Activated T-helper 2 cell treated with anti-CD3 and anti-CD28 coated beads, Interferon-gamma antibody, Interleukin-2, Interleukin-4, amounts not matched to agents 10 μg/mL and 5 μg/mL and 100 μg/mL, durations not matched to agents 14 hours and 24 hours and 36 hours (primary cell): ENCODE measurements at regions not wholly inside any gene's neighbourhood (a gene's known extent, or its start where the extent isn't known, plus 50 kb on each side); places are given as distances from the start of the nearest gene placed in this dataset.
"Not testable (repeated sequence)": the region's sequence is repeated elsewhere in the genome, so short reads cannot be mapped to it uniquely, and the experiment has no call there.

Experiments used
- DNase-seq: peaks from one replicate; pipeline ENCODE4 v3.0.0; 2021; ENCODE audit warnings: low spot score
- H3K27ac Mint-ChIP-seq: one replicate; pipeline ENCODE4 v1.8.0; 2021; ENCODE audit warnings: mixed read lengths
- H3K27me3 Mint-ChIP-seq: one replicate; pipeline ENCODE4 v1.8.0; 2021; ENCODE audit warnings: low read depth, mixed read lengths
- H3K36me3 Mint-ChIP-seq: one replicate; pipeline ENCODE4 v1.8.0; 2021; ENCODE audit warnings: low read depth, mixed read lengths
- H3K4me1 Mint-ChIP-seq: one replicate; pipeline ENCODE4 v1.8.0; 2021; ENCODE audit warnings: low read depth, mixed read lengths
- H3K4me3 Mint-ChIP-seq: one replicate; pipeline ENCODE4 v1.8.0; 2021; ENCODE audit warnings: low read depth, mild to moderate bottlenecking, moderate library complexity, mixed read lengths
- H3K9me3 Mint-ChIP-seq: one replicate; pipeline ENCODE4 v1.8.0; 2021; ENCODE audit warnings: mixed read lengths
- intact Hi-C: fragments of 100-400 bp; cut with micrococcal nuclease; formaldehyde crosslinking; loops from one replicate; pipeline ENCODE4 v1.15.1; 2023

DNA sequence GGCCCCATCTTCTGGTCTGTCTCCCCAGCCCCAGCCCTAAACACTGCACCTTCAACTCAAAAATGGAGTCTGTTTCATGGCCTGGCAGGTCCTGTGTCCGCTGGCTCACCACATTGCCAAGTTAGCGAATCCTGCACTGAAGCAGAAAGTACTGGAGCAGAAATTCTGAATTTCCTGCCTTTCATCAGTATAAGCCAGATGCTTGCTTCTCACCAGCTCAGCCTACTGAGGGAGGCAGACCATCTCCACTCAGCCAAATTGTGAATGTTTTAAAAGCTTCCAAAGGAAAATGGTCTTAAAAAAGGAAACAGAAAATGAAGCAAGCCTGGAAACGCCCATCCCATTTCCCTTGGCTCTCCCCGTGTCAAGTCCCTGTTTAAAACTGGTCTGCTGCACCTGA is 157.8 kb downstream of the C1D start:
- intact Hi-C loops = no loop called here
- no peaks in the 10 kb centered on the region for H3K27me3 Mint-ChIP-seq
- H3K9me3 Mint-ChIP-seq = no peaks in the 10 kb centered on the region
- no peaks in the 10 kb centered on the region for H3K4me1 Mint-ChIP-seq
- no peaks in the 10 kb centered on the region for H3K36me3 Mint-ChIP-seq
- H3K4me3 Mint-ChIP-seq = no peak overlapping the region
- H3K27ac Mint-ChIP-seq = no peak overlapping the region
- DNase-seq = no peak

DNA sequence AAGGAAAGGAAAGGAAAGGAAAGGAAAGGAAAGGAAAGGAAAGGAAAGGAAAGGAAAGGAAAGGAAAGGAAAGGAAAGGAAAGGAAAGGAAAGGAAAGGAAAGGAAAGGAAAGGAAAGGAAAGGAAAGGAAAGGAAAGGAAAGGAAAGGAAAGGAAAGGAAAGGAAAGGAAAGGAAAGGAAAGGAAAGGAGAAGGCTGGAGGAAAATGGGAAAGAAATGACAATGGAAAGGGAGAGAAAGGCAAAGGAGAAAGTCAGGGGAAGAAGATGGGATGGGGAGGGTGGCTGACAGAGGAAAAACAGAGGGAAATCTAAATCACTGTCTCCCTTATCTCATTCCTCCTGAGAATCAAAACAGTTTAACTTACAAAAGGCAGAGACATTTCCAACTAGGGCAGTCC is 156.3 kb downstream of the C1D start:
- H3K36me3 Mint-ChIP-seq, H3K4me1 Mint-ChIP-seq, intact Hi-C loops, H3K27me3 Mint-ChIP-seq, H3K9me3 Mint-ChIP-seq, H3K4me3 Mint-ChIP-seq, H3K27ac Mint-ChIP-seq, DNase-seq: not testable (repeated sequence)

DNA sequence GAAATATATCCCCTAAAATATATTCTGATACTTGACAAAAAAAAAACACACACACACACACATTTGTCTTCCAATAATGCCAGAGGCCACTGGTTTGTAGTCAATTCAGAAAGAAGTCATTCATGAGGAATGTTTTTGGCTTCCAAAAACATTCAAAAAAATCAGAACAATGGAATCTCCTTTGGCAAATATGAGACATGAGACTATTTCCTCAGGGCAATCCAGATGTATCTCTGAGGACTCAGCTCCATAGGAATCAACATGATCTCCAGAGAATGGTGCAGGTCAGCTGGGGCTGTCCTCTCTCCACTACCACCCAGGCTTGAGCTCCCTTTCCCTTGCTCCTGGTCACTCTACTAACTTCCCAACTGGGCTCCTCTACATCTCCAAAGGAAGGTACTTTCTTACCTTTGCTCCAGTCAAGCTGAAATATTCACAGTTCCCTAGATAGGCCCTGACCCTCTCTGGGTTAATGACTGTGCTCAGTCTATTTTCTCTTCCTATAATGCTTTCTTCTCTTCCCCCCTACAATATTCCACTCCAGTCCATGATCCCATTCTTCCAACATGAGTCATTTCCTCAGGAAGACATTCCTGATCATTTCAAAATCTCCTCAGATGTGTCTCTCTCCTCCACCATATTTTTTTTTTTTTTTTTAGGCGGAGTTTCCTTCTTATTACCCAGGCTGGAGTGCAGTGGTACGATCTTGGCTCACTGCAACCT is 145.3 kb downstream of the C1D start:
- H3K27me3 Mint-ChIP-seq = no peaks in the 10 kb centered on the region
- H3K4me1 Mint-ChIP-seq = no peaks in the 10 kb centered on the region
- intact Hi-C loops = no loop called here
- no peak for DNase-seq
- no peak overlapping the region for H3K27ac Mint-ChIP-seq
- no peaks in the 10 kb centered on the region for H3K36me3 Mint-ChIP-seq
- H3K9me3 Mint-ChIP-seq = no peaks in the 10 kb centered on the region
- no peak overlapping the region for H3K4me3 Mint-ChIP-seq

DNA sequence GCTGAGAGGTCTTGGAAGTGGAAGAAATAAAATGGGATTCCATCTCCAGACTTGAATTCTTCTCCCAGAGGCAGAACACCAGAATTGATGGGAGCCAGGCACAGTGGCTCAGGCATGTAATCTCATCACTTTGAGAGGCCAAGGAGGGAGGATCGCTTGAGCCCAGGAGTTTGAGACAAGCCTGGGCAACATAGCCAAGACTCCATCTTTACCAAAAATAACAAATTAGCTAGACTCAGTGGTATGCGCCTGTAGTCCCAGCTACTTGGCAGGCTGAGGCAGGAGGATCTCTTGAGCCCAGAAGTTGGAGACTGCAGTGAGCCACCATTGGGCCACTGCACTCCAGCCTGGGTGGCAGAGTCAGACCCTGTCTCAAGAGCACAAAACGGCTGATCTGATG is 144.3 kb downstream of the C1D start:
- intact Hi-C loops = no loop called here
- Mint-ChIP-seq H3K4me3 (no peak overlapping the region), H3K4me1 (no peaks in the 10 kb centered on the region), H3K27me3 (no peaks in the 10 kb centered on the region), H3K36me3 (no peaks in the 10 kb centered on the region), H3K27ac (no peak overlapping the region), H3K9me3 (no peaks in the 10 kb centered on the region)
- DNase-seq = no peak

DNA sequence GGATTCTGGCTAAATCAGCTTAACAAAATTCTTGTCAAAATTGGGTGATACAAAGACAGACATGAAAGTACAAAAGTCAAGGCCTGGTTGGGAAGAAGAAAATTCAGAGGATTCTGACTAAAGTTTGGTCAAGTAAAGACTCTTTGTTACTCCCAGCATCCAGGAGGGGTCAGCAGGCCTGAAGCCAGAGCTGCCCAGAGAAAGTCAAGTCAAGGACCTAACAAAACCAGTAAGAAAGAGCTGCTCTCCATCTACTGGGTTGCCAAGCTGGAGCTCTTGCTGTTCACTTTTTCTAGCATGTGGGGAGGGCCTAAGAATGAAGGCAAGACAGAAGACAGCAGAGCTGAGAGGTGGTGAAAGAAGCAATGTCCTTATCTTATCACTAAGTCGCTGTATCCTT is 143.3 kb downstream of the C1D start:
- no peak overlapping the region for H3K4me3 Mint-ChIP-seq
- H3K27me3 Mint-ChIP-seq = no peaks in the 10 kb centered on the region
- H3K4me1 Mint-ChIP-seq = no peaks in the 10 kb centered on the region
- intact Hi-C loops = no loop called here
- H3K36me3 Mint-ChIP-seq = no peaks in the 10 kb centered on the region
- no peak for DNase-seq
- H3K9me3 Mint-ChIP-seq = no peaks in the 10 kb centered on the region
- H3K27ac Mint-ChIP-seq = no peak overlapping the region

DNA sequence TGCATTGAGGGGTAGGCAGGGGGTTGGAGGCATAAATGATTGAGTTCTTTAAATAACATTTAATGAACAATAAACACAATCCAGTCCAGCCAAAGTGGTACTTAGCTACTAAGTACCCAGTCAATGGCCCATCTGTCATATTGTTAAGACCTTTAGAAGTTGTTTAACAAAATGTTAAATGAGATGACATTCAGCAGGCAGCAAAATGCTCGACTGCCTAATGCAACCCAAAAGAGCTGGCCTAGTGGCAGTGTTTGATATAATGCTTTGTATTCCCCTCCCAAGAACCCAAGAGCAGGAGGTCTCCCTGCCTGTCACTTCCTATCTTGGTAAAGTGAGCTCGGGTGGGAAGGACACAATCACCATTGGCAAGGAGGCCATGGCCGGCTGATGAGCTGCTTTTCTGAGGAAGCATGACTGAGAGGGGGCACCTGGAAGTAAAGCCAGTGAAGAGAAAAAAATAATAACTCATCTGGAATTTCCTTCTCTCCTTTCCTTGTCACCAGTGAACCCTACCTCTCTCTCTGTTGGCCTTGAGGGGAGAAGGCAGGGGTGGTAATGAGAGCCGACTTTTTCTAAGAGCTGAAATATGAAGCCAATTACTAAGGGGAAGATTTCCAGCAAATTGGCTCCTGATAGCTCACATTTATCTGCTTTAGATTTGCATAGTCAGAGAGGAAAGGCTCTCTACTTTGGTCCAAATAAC is 140.6 kb downstream of the C1D start:
- Mint-ChIP-seq H3K27me3 (no peaks in the 10 kb centered on the region), H3K9me3 (no peaks in the 10 kb centered on the region)
- DNase-seq = no peak

DNA sequence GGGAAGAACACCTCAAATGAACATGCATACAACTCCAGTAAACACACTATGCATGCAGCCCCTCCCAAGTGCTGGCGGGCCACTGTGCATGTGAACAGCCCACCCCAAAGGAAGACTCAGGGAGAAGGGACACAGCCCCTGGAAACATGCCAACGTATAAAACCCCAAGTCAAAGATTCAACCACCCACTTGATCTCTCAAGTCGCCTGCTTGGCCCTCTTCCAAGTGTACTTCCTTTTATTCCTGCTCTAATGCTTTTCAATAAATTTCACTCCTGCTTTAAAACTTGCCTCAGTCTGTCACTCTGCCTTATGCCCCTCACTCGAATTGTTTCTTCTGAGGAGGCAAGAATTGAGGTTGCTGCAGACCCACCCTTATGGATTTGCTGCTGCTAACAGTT is 139.1 kb downstream of the C1D start:
- Mint-ChIP-seq H3K4me3 (no peak overlapping the region), H3K9me3 (no peaks in the 10 kb centered on the region), H3K4me1 (no peaks in the 10 kb centered on the region), H3K27me3 (no peaks in the 10 kb centered on the region), H3K36me3 (no peaks in the 10 kb centered on the region), H3K27ac (no peak overlapping the region)
- intact Hi-C loops = no loop called here
- DNase-seq = no peak

More for the DNA sequence above, 140.6 kb downstream of the C1D start:
- Mint-ChIP-seq H3K4me1 (no peaks in the 10 kb centered on the region), H3K27ac (no peak overlapping the region), H3K36me3 (no peaks in the 10 kb centered on the region), H3K4me3 (no peak overlapping the region)
- intact Hi-C loops = no loop called here

DNA sequence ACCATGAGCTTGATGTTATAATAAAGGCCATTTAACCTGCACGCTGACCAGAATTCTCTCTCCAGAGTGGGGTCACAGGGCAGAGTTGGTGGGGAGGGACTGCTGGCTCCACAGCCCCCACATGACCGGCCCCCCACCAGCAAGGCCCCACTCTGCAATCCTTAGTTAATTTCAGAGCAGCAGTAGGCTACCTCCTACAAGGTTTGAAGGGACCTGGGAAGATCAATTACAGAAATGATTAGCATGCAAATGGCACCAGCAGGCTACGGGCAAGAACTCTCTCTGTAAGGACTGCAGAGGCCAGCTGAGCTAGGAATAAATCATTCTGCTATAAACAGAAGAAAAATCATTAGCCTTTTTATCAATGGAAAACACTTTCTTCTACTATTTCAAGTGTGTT is 135.3 kb downstream of the C1D start:
- intact Hi-C loops = no loop called here
- H3K36me3 Mint-ChIP-seq = no peaks in the 10 kb centered on the region
- no peak for DNase-seq
- H3K4me1 Mint-ChIP-seq = no peaks in the 10 kb centered on the region
- H3K27me3 Mint-ChIP-seq = peaks cover 2% of the 10 kb centered on the region
- no peak overlapping the region for H3K27ac Mint-ChIP-seq
- no peak overlapping the region for H3K4me3 Mint-ChIP-seq
- no peaks in the 10 kb centered on the region for H3K9me3 Mint-ChIP-seq

DNA sequence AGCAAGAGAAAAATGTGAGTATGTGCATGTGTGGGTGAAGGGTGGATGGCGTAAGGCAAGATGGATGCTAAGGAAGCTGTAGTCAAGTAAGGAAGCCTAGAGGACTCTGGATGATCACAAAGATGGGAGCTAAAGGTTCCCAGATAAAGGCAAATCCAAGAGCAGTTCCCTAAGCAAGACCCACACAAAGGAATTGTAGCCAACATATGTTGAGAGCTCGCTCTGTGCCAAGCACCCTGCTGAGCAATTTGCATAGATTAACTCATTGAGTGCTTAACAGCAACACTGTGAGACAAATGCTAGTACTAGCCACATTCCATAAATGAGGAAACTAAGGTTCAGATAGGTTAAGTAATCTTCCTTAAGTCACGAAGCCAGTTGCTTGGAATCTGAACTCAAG is 132.6 kb downstream of the C1D start:
- Mint-ChIP-seq H3K4me1 (no peaks in the 10 kb centered on the region), H3K36me3 (no peaks in the 10 kb centered on the region), H3K4me3 (no peak overlapping the region), H3K9me3 (no peaks in the 10 kb centered on the region), H3K27ac (no peak overlapping the region), H3K27me3 (peaks cover 2% of the 10 kb centered on the region)
- DNase-seq = no peak
- intact Hi-C loops = no loop called here

DNA sequence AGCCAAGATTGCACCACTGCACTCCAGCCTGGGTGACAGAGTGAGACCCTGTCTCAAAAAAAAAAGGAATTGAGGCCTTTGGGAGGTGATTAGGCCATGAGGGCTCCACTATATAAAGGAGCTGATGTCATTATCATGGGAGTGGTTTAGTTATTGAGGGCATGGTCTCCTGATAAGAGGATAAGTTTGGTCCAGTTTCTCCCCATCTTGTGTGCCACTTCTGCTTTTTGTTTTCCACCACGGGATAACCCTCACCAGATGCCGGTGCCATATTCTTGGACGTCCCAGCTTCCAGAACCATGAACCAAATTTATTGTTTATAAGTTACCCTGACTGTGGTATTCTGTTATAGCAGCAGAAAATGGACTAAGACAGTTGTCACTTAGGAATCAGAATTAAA is 125.8 kb downstream of the C1D start:
- Mint-ChIP-seq H3K9me3 (no peaks in the 10 kb centered on the region), H3K4me1 (no peaks in the 10 kb centered on the region), H3K36me3 (no peaks in the 10 kb centered on the region), H3K27ac (no peak overlapping the region), H3K27me3 (no peaks in the 10 kb centered on the region), H3K4me3 (no peak overlapping the region)
- DNase-seq = no peak
- intact Hi-C loops = no loop called here

DNA sequence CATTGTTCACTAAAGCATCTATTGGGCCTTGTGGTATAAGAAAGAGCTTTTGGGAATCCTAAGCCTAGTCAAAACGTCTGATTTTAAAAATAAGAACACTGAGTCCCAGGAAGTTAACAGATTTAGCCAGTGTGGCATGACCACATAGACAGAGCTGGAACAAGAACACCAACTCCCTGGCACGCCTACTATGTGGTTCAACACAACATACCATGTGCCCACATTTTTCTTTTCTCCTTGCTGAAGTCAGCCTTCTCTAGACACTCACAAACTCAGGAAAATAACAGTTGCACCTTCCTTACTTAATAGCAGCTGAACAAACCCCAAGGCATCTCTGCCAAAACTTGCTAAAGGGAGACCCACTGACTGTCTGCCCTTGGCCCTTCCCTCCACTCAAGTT is 124.8 kb downstream of the C1D start:
- Mint-ChIP-seq H3K27ac (no peak overlapping the region), H3K9me3 (peaks cover under 1% of the 10 kb centered on the region), H3K36me3 (no peaks in the 10 kb centered on the region), H3K27me3 (no peaks in the 10 kb centered on the region), H3K4me3 (no peak overlapping the region), H3K4me1 (no peaks in the 10 kb centered on the region)
- DNase-seq = no peak
- intact Hi-C loops = no loop called here

DNA sequence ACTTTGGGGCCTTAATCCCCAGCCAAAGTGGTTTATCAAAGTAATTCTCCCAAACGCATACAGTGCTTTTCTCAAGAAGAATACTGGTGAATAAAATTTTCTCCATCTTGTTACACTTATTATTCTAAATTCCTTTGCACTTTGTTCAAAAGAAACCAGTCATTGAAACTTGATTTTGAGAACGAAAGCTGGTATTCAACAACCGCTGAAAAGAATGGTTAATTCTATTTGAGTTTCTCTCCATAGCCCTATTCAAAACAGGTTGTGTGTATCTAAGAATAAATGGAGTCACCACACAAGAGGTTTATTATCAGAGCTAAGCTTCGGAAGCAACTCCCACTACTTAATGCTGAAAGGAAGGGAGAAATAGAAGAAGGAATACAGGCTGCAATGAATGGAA is 117.7 kb downstream of the C1D start:
- H3K4me1 Mint-ChIP-seq = peaks cover 7% of the 10 kb centered on the region
- no peak overlapping the region for H3K4me3 Mint-ChIP-seq
- H3K27me3 Mint-ChIP-seq = no peaks in the 10 kb centered on the region
- peaks cover 5% of the 10 kb centered on the region for H3K9me3 Mint-ChIP-seq
- intact Hi-C loops = no loop called here
- H3K27ac Mint-ChIP-seq = no peak overlapping the region
- DNase-seq = no peak
- no peaks in the 10 kb centered on the region for H3K36me3 Mint-ChIP-seq

DNA sequence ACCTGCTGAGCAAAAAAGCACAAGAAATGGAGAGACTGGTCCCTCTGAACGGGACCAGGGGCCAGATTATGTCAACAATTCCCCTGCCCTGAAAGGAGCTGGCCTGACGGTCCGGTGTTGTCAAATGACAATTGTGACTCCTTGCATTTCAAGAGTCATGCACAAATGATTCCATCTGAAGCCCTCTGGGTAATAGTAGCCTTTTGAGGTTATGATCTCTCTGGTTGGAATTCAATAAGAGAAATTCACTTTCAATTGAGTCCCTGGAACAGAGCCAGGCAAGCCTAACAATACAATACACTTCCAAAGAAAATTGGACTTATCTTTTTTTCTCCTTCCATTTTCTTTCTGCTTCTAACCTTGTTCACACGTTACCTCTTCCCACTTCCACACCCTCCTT is 116.9 kb downstream of the C1D start:
- no peak overlapping the region for H3K27ac Mint-ChIP-seq
- peaks cover 7% of the 10 kb centered on the region for H3K4me1 Mint-ChIP-seq
- H3K9me3 Mint-ChIP-seq = peaks cover 5% of the 10 kb centered on the region
- DNase-seq = no peak
- intact Hi-C loops = no loop called here
- no peak overlapping the region for H3K4me3 Mint-ChIP-seq
- H3K27me3 Mint-ChIP-seq = no peaks in the 10 kb centered on the region
- no peaks in the 10 kb centered on the region for H3K36me3 Mint-ChIP-seq
